OCI-LY7 (cell line): ENCODE measurements at regions not wholly inside any gene's neighbourhood (a gene's known extent, or its start where the extent isn't known, plus 50 kb on each side); places are given as distances from the start of the nearest gene placed in this dataset.

Experiments used
- BruUV-seq: library from RNA; stranded (reverse); fragments of 400-500 nt; replicated peaks from 2 replicates; lab custom pipeline; 2021; lab: Mats Ljungman, UMichigan
- CTCF ChIA-PET: fragments of 300-600 bp; sonication (Branson Sonifier 250); formaldehyde crosslinking; loops from one replicate; lab custom pipeline; 2022; ENCODE audit warnings: antibody characterized with exemption; ENCODE audit not compliant: unreplicated experiment; lab: Charles Lee
- POLR2A ChIA-PET: fragments of 300-600 bp; sonication (Branson Sonifier 250); formaldehyde crosslinking; loops from one replicate; lab custom pipeline; 2022; ENCODE audit warnings: antibody characterized with exemption; lab: Charles Lee
- DNase-seq: peaks from one replicate; pipeline ENCODE4 v3.0.0-alpha.2; 2015; ENCODE audit warnings: low spot score
- H2AFZ ChIP-seq: fragments of 200-600 bp; sonication (generic), shearing (Covaris generic); 2 replicates; pipeline ENCODE4 v1.6.1; 2014; ENCODE audit warnings: mild to moderate bottlenecking, antibody characterized with exemption, low read length, moderate library complexity
- H3K27ac ChIP-seq: fragments of 200-600 bp; sonication (generic); 2 replicates; pipeline ENCODE4 v1.5.1; 2014; ENCODE audit warnings: mixed run types, low read depth, mild to moderate bottlenecking, moderate library complexity, low read length, inconsistent platforms; ENCODE audit not compliant: poor library complexity, severe bottlenecking
- H3K36me3 ChIP-seq: fragments of 200-600 bp; sonication (generic); 2 replicates; pipeline ENCODE4 v1.6.1; 2014; ENCODE audit warnings: mild to moderate bottlenecking, antibody characterized with exemption, low read length, moderate library complexity, mixed read lengths; ENCODE audit not compliant: insufficient read depth
- H3K4me1 ChIP-seq: fragments of 200-600 bp; sonication (generic); 2 replicates; pipeline ENCODE4 v1.5.1; 2014; ENCODE audit warnings: mild to moderate bottlenecking, low read length; ENCODE audit not compliant: insufficient read depth, poor library complexity, severe bottlenecking
- H3K4me2 ChIP-seq: fragments of 200-600 bp; sonication (generic); 2 replicates; pipeline ENCODE4 v1.6.1; 2014; ENCODE audit warnings: mild to moderate bottlenecking, low read length
- H3K4me3 ChIP-seq: fragments of 200-600 bp; sonication (generic); 2 replicates; pipeline ENCODE4 v1.5.1; 2014; ENCODE audit warnings: mild to moderate bottlenecking, low read depth, low read length; ENCODE audit not compliant: poor library complexity, severe bottlenecking
- H3K79me2 ChIP-seq: fragments of 200-600 bp; sonication (generic); 2 replicates; pipeline ENCODE4 v1.6.1; 2016; ENCODE audit warnings: low read depth, mild to moderate bottlenecking, low read length, moderate library complexity, mixed read lengths; ENCODE audit not compliant: insufficient read depth
- H3K9me2 ChIP-seq: fragments of 200-600 bp; sonication (generic); 2 replicates; pipeline ENCODE4 v1.6.1; 2016; ENCODE audit warnings: mild to moderate bottlenecking, low read length, mixed read lengths; ENCODE audit not compliant: insufficient read depth
- H3K9me3 ChIP-seq: fragments of 200-600 bp; sonication (generic); 2 replicates; pipeline ENCODE4 v1.6.1; 2014; ENCODE audit warnings: mild to moderate bottlenecking, mixed run types, low read length, mixed read lengths
- H4K20me1 ChIP-seq: fragments of 200-600 bp; sonication (generic); 2 replicates; pipeline ENCODE4 v1.6.1; 2014; ENCODE audit warnings: mild to moderate bottlenecking, antibody characterized with exemption, low read length, moderate library complexity, mixed read lengths; ENCODE audit not compliant: insufficient read depth
- EZH2phosphoT487 ChIP-seq: fragments of 200-600 bp; sonication (generic); IDR thresholded peaks from 2 replicates; pipeline ENCODE4 v1.6.1; 2018; ENCODE audit warnings: low read depth, borderline replicate concordance, mild to moderate bottlenecking, mixed run types, antibody characterized with exemption, low read length, moderate library complexity, mixed read lengths
- intact Hi-C: fragments of 100-400 bp; cut with micrococcal nuclease; formaldehyde crosslinking; loops from one replicate; pipeline ENCODE4 v1.10.0; 2022; ENCODE audit not compliant: unreplicated experiment
- TF ChIP-seq, protein P1 (sequence below): fragments of 200-600 bp; sonication (generic); conservative IDR thresholded peaks from 2 replicates; pipeline ENCODE4 v1.5.1; 2014; ENCODE audit warnings: mild to moderate bottlenecking, antibody characterized with exemption, low read length, moderate library complexity, mixed read lengths

DNA sequence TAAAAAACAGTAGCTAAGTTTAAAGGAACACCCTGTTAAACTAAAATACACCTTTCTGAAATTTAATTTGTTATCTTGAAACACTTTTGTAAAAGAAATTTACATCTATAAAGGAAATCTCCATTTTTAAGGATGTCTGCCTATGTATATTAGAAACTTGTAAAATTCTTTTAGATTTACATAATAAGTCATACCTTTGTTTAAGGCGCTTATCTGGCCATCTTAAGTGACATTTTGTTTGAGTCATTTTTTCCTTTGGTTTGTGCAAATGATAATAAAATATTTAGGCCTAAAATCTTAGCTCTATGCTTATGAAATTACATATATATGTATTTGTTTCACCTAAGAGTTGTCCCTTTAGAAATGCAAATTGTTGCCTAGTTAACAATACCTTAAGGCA lies 1193.4 kb downstream of the FSCB start:
- Histone ChIP-seq H3K4me3 (no peak overlapping the region), H3K4me1 (no peaks in the 10 kb centered on the region), H3K4me2 (no peak overlapping the region), H4K20me1 (no peaks in the 10 kb centered on the region), H2AFZ (no peak overlapping the region), H3K36me3 (no peaks in the 10 kb centered on the region), H3K9me2 (no peaks in the 10 kb centered on the region), H3K9me3 (0 out of 2 replicates have a peak, but pooled peaks cover 2% of the 10 kb centered on the region), H3K79me2 (no peaks in the 10 kb centered on the region), H3K27ac (no peak overlapping the region)
- intact Hi-C loops: no loop called here
- no TSS peak for BruUV-seq
- ChIA-PET POLR2A (no interaction called here), CTCF (no interaction called here)
- no peak for DNase-seq
- TF ChIP-seq EZH2phosphoT487: no peak
- TF ChIP-seq, protein P1, sequence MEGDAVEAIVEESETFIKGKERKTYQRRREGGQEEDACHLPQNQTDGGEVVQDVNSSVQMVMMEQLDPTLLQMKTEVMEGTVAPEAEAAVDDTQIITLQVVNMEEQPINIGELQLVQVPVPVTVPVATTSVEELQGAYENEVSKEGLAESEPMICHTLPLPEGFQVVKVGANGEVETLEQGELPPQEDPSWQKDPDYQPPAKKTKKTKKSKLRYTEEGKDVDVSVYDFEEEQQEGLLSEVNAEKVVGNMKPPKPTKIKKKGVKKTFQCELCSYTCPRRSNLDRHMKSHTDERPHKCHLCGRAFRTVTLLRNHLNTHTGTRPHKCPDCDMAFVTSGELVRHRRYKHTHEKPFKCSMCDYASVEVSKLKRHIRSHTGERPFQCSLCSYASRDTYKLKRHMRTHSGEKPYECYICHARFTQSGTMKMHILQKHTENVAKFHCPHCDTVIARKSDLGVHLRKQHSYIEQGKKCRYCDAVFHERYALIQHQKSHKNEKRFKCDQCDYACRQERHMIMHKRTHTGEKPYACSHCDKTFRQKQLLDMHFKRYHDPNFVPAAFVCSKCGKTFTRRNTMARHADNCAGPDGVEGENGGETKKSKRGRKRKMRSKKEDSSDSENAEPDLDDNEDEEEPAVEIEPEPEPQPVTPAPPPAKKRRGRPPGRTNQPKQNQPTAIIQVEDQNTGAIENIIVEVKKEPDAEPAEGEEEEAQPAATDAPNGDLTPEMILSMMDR: no peak

DNA sequence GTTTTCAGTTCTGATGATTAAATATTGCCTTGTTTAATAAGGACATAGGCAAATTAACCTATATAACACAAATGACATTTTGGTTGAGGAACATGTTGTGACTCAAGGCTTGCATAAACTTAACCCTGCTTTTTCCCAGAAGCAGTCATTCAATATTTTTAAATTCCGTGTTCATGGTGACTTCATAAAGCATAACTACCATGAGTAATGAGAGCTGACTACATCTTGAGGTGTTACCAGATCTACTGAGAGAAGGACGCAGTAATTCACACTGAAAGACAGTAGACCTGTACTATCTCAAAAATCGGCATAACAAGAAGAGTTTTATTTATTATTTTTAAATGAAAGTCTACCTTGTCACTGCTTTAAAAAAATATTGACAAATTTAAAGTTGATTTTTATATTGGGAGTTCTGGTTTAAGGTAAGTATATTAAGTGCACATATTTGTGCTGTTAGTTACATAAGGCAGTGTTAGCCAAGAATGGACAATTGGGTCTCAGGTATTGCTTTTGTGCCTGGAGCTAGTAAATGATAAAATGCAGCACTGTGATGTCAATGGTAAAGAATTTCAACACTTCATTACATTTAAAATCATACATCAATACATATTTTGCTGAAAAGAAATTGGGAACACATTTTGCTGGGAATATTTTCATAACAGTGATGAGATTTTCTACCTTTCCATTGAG lies 1198.5 kb downstream of the FSCB start:
- no TSS peak for BruUV-seq
- Histone ChIP-seq H3K4me2 (no peak overlapping the region), H3K27ac (no peak overlapping the region), H3K4me1 (no peaks in the 10 kb centered on the region), H3K36me3 (no peaks in the 10 kb centered on the region), H3K79me2 (no peaks in the 10 kb centered on the region), H3K9me3 (no peaks in the 10 kb centered on the region), H3K4me3 (no peak overlapping the region), H2AFZ (no peak overlapping the region), H4K20me1 (no peaks in the 10 kb centered on the region), H3K9me2 (no peaks in the 10 kb centered on the region)
- TF ChIP-seq EZH2phosphoT487: no peak
- TF ChIP-seq, protein P1: no peak
- POLR2A ChIA-PET: no interaction called here
- CTCF ChIA-PET: no interaction called here
- intact Hi-C loops: no loop called here
- no peak for DNase-seq

DNA sequence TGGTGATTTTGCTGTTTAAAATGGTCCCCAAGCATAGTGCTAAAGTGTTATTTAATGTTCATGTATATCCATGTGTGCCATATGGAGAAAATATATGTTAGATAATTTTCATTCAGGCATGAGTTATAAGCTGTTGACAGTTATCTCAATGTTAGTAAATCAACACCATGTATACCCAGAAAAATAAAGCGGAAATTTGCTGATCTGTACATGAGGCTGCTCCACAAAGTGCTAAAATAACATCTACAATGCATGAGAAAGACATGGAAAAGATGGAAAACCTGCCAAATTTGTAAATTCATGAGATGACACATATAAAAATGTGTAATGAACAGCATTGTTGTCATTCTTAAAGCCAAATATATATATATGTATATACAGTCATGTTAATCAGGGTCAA lies 1199.2 kb downstream of the FSCB start:
- no peak for TF ChIP-seq EZH2phosphoT487
- TF ChIP-seq, protein P1: no peak
- H3K9me3 ChIP-seq: no peaks in the 10 kb centered on the region
- BruUV-seq: no TSS peak
- no peak overlapping the region for H3K4me3 ChIP-seq
- H2AFZ ChIP-seq: no peak overlapping the region
- H3K79me2 ChIP-seq: no peaks in the 10 kb centered on the region
- ChIA-PET CTCF (no interaction called here), POLR2A (no interaction called here)
- intact Hi-C loops: no loop called here
- DNase-seq: no peak
- no peak overlapping the region for H3K27ac ChIP-seq
- H3K4me1 ChIP-seq: no peaks in the 10 kb centered on the region
- no peaks in the 10 kb centered on the region for H4K20me1 ChIP-seq
- H3K36me3 ChIP-seq: no peaks in the 10 kb centered on the region
- no peaks in the 10 kb centered on the region for H3K9me2 ChIP-seq
- no peak overlapping the region for H3K4me2 ChIP-seq
